ENCODE measurements at regions not wholly inside any gene's neighbourhood (a gene's known extent, or its start where the extent isn't known, plus 50 kb on each side); places are given as distances from the start of the nearest gene placed in this dataset.

- no peak for TF ChIP-seq POLR2A (IDR thresholded peaks at IDR 0.05)
- TF ChIP-seq, protein P1, sequence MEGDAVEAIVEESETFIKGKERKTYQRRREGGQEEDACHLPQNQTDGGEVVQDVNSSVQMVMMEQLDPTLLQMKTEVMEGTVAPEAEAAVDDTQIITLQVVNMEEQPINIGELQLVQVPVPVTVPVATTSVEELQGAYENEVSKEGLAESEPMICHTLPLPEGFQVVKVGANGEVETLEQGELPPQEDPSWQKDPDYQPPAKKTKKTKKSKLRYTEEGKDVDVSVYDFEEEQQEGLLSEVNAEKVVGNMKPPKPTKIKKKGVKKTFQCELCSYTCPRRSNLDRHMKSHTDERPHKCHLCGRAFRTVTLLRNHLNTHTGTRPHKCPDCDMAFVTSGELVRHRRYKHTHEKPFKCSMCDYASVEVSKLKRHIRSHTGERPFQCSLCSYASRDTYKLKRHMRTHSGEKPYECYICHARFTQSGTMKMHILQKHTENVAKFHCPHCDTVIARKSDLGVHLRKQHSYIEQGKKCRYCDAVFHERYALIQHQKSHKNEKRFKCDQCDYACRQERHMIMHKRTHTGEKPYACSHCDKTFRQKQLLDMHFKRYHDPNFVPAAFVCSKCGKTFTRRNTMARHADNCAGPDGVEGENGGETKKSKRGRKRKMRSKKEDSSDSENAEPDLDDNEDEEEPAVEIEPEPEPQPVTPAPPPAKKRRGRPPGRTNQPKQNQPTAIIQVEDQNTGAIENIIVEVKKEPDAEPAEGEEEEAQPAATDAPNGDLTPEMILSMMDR (IDR thresholded peaks at IDR 0.05), result no peak
Observed at GRCh38 chrX:26445288-26445687, 229.3 kb downstream of the MAGEB5 start.

Measured in transverse colon (tissue), 3 donors.